GM10266 (cell line): ENCODE measurements at regions not wholly inside any gene's neighbourhood (a gene's known extent, or its start where the extent isn't known, plus 50 kb on each side); places are given as distances from the start of the nearest gene placed in this dataset.

ENCODE experiments used
- DNase-seq: peaks from one replicate; pipeline ENCODE4 v3.0.0; 2012; ENCODE audit errors: extremely low spot score
- CTCF ChIP-seq: IDR thresholded peaks from 2 replicates; pipeline ENCODE4 v1.5.1; 2012; ENCODE audit warnings: mild to moderate bottlenecking, low read depth; ENCODE audit not compliant: control insufficient read depth, insufficient read depth; ENCODE audit errors: missing control alignments

GRCh38 chr3:94303897-94304296, 241.0 kb downstream of the NSUN3 start:
- DNase-seq, result no peak
- no peak for TF ChIP-seq CTCF

- no peak for DNase-seq
- TF ChIP-seq CTCF, result no peak
These were observed 242.1 kb downstream of the NSUN3 start for GRCh38 chr3:94304954-94305353.

GRCh38 chr3:94305835-94306611, 243.2 kb downstream of the NSUN3 start:
- DNase-seq, result no peak
- TF ChIP-seq CTCF, result no peak

GRCh38 chr3:94307588-94307987, 244.7 kb downstream of the NSUN3 start:
- no peak for TF ChIP-seq CTCF

GRCh38 chr3:94308767-94309166, 245.9 kb downstream of the NSUN3 start:
- TF ChIP-seq CTCF, result no peak
- DNase-seq, result no peak

More at GRCh38 chr3:94307588-94307987, 244.7 kb downstream of the NSUN3 start:
- no peak for DNase-seq

- TF ChIP-seq CTCF, result no peak
- no peak for DNase-seq
These were observed 247.7 kb downstream of the NSUN3 start for GRCh38 chr3:94310341-94311135.

- TF ChIP-seq CTCF, result no peak
These were observed 248.8 kb downstream of the NSUN3 start for GRCh38 chr3:94311651-94312050.

More at GRCh38 chr3:94311651-94312050, 248.8 kb downstream of the NSUN3 start:
- no peak for DNase-seq
